SU-DHL-6 (cell line): ENCODE measurements at regions not wholly inside any gene's neighbourhood (a gene's known extent, or its start where the extent isn't known, plus 50 kb on each side); places are given as distances from the start of the nearest gene placed in this dataset.

Experiments used
- H2AFZ ChIP-seq: fragments of 200-600 bp; sonication (generic); 2 replicates; pipeline ENCODE4 v1.6.1; 2014; ENCODE audit warnings: low read depth, mild to moderate bottlenecking, moderate library complexity, mixed read lengths, antibody characterized with exemption, low read length; ENCODE audit not compliant: severe bottlenecking
- H3F3A ChIP-seq: fragments of 200-600 bp; shearing (Covaris generic); 2 replicates; pipeline ENCODE4 v1.6.0; 2016; ENCODE audit warnings: antibody characterized with exemption, mild to moderate bottlenecking; ENCODE audit not compliant: insufficient read depth
- H3K27ac ChIP-seq: fragments of 200-600 bp; sonication (generic); 2 replicates; pipeline ENCODE4 v1.5.1; 2016; ENCODE audit warnings: low read depth, mild to moderate bottlenecking, low read length, moderate library complexity, mixed read lengths
- H3K27me3 ChIP-seq: fragments of 200-600 bp; sonication (generic), shearing (Covaris generic); 2 replicates; pipeline ENCODE4 v1.6.0; 2014; ENCODE audit warnings: mild to moderate bottlenecking, low read length
- H3K36me3 ChIP-seq: fragments of 200-600 bp; sonication (generic); 2 replicates; pipeline ENCODE4 v1.6.1; 2014; ENCODE audit warnings: mild to moderate bottlenecking, low read length, mixed read lengths
- H3K4me2 ChIP-seq: fragments of 300-600, 200-600 bp; shearing (Covaris generic), sonication (generic); 2 replicates; pipeline ENCODE4 v1.6.0; 2014; ENCODE audit warnings: low read length, low read depth, mild to moderate bottlenecking; ENCODE audit not compliant: poor library complexity, severe bottlenecking
- H3K4me3 ChIP-seq: fragments of 200-600 bp; sonication (generic); 2 replicates; pipeline ENCODE4 v1.5.1; 2014; ENCODE audit warnings: antibody characterized with exemption, low read length, mild to moderate bottlenecking, mixed read lengths; ENCODE audit not compliant: insufficient read depth, poor library complexity, severe bottlenecking
- H3K79me2 ChIP-seq: fragments of 200-600 bp; sonication (generic); 2 replicates; pipeline ENCODE4 v1.6.1; 2014; ENCODE audit warnings: mild to moderate bottlenecking, low read length, moderate library complexity; ENCODE audit not compliant: insufficient read depth
- H3K9ac ChIP-seq: fragments of 200-600 bp; sonication (generic); 2 replicates; pipeline ENCODE4 v1.7.0; 2014; ENCODE audit warnings: mild to moderate bottlenecking, low read length
- H3K9me2 ChIP-seq: fragments of 200-600 bp; sonication (generic); replicated peaks from 2 replicates; pipeline ENCODE4 v1.6.1; 2014; ENCODE audit warnings: low read length; ENCODE audit not compliant: insufficient read depth
- H3K9me3 ChIP-seq: fragments of 200-600 bp; sonication (generic); 2 replicates; pipeline ENCODE4 v1.6.1; 2014; ENCODE audit warnings: low read length, mixed read lengths; ENCODE audit not compliant: insufficient read depth
- H4K20me1 ChIP-seq: fragments of 200-600 bp; sonication (generic); 2 replicates; pipeline ENCODE4 v1.6.1; 2014; ENCODE audit warnings: low read depth, mild to moderate bottlenecking, antibody characterized with exemption, low read length, moderate library complexity, mixed read lengths
- CTCF ChIP-seq: fragments of 200-600 bp; sonication (generic); IDR thresholded peaks from one replicate; pipeline ENCODE4 v1.5.1; 2017; ENCODE audit warnings: antibody characterized with exemption, mild to moderate bottlenecking, low read length, moderate library complexity; ENCODE audit not compliant: insufficient read depth, poor library complexity, severe bottlenecking
- EZH2phosphoT487 ChIP-seq: fragments of 200-600 bp; sonication (generic), shearing (Covaris generic); conservative IDR thresholded peaks from 2 replicates; pipeline ENCODE4 v1.6.1; 2018; ENCODE audit warnings: mild to moderate bottlenecking, antibody characterized with exemption, low read length, moderate library complexity, mixed read lengths

- H3K27ac ChIP-seq = no peak overlapping the region
- no peak overlapping the region for H3K4me2 ChIP-seq
- H3K9ac ChIP-seq = no peak overlapping the region
Measured at GRCh38 chr6:53718597-53719460, 53.3 kb upstream of the KLHL31 start.

GRCh38 chr6:53717566-53717965 is 52.0 kb upstream of the KLHL31 start:
- Histone ChIP-seq H3K9ac (no peak overlapping the region), H2AFZ (no peak overlapping the region), H3K27ac (no peak overlapping the region), H3K36me3 (no peaks in the 10 kb centered on the region), H3K27me3 (no peaks in the 10 kb centered on the region), H3K9me3 (no peaks in the 10 kb centered on the region), H4K20me1 (no peaks in the 10 kb centered on the region), H3K79me2 (no peaks in the 10 kb centered on the region), H3K4me2 (no peak overlapping the region), H3K4me3 (no peak overlapping the region), H3F3A (no peaks in the 10 kb centered on the region), H3K9me2 (no peaks in the 10 kb centered on the region)
- TF ChIP-seq EZH2phosphoT487 = no peak
- no peak for TF ChIP-seq CTCF

More at GRCh38 chr6:53718597-53719460, 53.3 kb upstream of the KLHL31 start:
- no peaks in the 10 kb centered on the region for H3K36me3 ChIP-seq
- peak overlapping the region; percentile 11 for H2AFZ ChIP-seq
- no peaks in the 10 kb centered on the region for H3K79me2 ChIP-seq
- H3K27me3 ChIP-seq = no peaks in the 10 kb centered on the region
- no peaks in the 10 kb centered on the region for H3F3A ChIP-seq
- H4K20me1 ChIP-seq = no peaks in the 10 kb centered on the region
- H3K4me3 ChIP-seq = no peak overlapping the region
- H3K9me3 ChIP-seq = no peaks in the 10 kb centered on the region
- TF ChIP-seq EZH2phosphoT487 (no peak), CTCF (peak; percentile 92)
- H3K9me2 ChIP-seq = no peaks in the 10 kb centered on the region

- no peaks in the 10 kb centered on the region for H4K20me1 ChIP-seq
- H3K27me3 ChIP-seq = no peaks in the 10 kb centered on the region
- H3K79me2 ChIP-seq = no peaks in the 10 kb centered on the region
- no peak overlapping the region for H3K4me3 ChIP-seq
- no peak overlapping the region for H3K27ac ChIP-seq
- no peaks in the 10 kb centered on the region for H3K36me3 ChIP-seq
- no peaks in the 10 kb centered on the region for H3K9me3 ChIP-seq
- H3K4me2 ChIP-seq = no peak overlapping the region
- H3K9me2 ChIP-seq = no peaks in the 10 kb centered on the region
- TF ChIP-seq EZH2phosphoT487 = no peak
- no peak for TF ChIP-seq CTCF
- H3F3A ChIP-seq = no peaks in the 10 kb centered on the region
- no peak overlapping the region for H2AFZ ChIP-seq
- no peak overlapping the region for H3K9ac ChIP-seq
Measured at GRCh38 chr6:53715434-53715833, 49.9 kb upstream of the KLHL31 start.
